KMS-11 (cell line): ENCODE measurements at regions not wholly inside any gene's neighbourhood (a gene's known extent, or its start where the extent isn't known, plus 50 kb on each side); places are given as distances from the start of the nearest gene placed in this dataset.

Experiments used
- H2AFZ ChIP-seq: fragments of 200-600 bp; sonication (generic); 2 replicates; pipeline ENCODE4 v1.6.1; 2016; ENCODE audit warnings: antibody characterized with exemption, mixed run types, low read depth
- H3K27ac ChIP-seq: fragments of 200-600 bp; sonication (generic); 2 replicates; pipeline ENCODE4 v1.6.1; 2016; ENCODE audit warnings: mild to moderate bottlenecking, mixed run types
- H3K27me3 ChIP-seq: fragments of 200-600 bp; sonication (generic); 2 replicates; pipeline ENCODE4 v1.6.1; 2017; ENCODE audit warnings: mild to moderate bottlenecking, low read depth, mixed run types, moderate library complexity; ENCODE audit not compliant: insufficient read depth
- H3K36me3 ChIP-seq: fragments of 200-600 bp; sonication (generic); 2 replicates; pipeline ENCODE4 v1.6.1; 2017; ENCODE audit warnings: mild to moderate bottlenecking, mixed run types; ENCODE audit not compliant: insufficient read depth
- H3K4me1 ChIP-seq: fragments of 200-600 bp; sonication (generic); 2 replicates; pipeline ENCODE4 v1.6.1; 2016; ENCODE audit warnings: mild to moderate bottlenecking, low read depth, mixed run types; ENCODE audit not compliant: poor library complexity, severe bottlenecking
- H3K4me2 ChIP-seq: fragments of 200-600 bp; sonication (generic); 2 replicates; pipeline ENCODE4 v1.7.0; 2016; ENCODE audit warnings: mild to moderate bottlenecking, mixed run types
- H3K4me3 ChIP-seq: fragments of 200-600 bp; sonication (generic); IDR thresholded peaks from 2 replicates; pipeline ENCODE4 v1.6.1; 2017; ENCODE audit warnings: low read depth, low read length, mixed read lengths; ENCODE audit not compliant: insufficient read depth
- H3K79me2 ChIP-seq: fragments of 200-600 bp; sonication (generic); 2 replicates; pipeline ENCODE4 v1.6.1; 2016; ENCODE audit warnings: low read depth, mixed run types; ENCODE audit not compliant: insufficient read depth
- H3K9ac ChIP-seq: fragments of 200-600 bp; sonication (generic); 2 replicates; pipeline ENCODE4 v1.6.1; 2016; ENCODE audit warnings: mild to moderate bottlenecking, mixed run types
- H4K20me1 ChIP-seq: fragments of 200-600 bp; sonication (generic); 2 replicates; pipeline ENCODE4 v1.6.1; 2016; ENCODE audit warnings: mild to moderate bottlenecking, mixed run types; ENCODE audit not compliant: insufficient read depth
- TF ChIP-seq, protein P1 (sequence below): fragments of 200-600 bp; sonication (generic); conservative IDR thresholded peaks from 2 replicates; pipeline ENCODE4 v1.6.1; 2017; ENCODE audit warnings: low read depth, mild to moderate bottlenecking, antibody characterized with exemption, low read length, moderate library complexity, mixed read lengths

DNA sequence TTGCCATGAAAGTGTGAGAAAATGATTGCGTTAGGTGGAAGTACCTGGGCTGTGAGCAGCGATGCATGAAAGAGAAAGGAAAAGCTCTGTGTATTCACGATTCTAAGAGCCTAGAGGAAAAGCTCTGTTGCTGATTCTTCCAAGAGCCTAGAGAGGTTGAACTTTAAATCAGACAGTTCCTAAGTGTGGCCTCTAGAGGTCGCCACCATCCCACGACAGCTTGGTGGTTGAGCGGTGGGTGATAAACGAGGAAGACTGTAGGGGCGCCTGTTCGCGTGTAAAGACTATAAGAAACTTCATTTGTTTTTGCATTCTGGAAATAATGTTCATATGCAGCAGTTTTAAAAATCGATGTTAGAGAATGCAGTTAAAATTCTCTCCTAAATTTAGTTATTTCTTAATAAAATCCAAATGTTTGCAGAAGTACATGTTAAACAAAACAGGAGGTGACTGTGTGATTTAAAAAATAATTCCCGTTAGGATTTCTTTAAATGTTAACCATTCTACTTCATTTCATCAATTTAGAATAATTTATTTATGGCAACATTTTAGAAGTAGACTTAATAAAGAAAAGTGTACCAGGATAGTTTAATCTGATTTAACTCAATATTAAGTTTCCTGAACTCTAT is 107.7 kb downstream of the TENT4A start:
- no peak overlapping the region for H3K27ac ChIP-seq
- TF ChIP-seq, protein P1, sequence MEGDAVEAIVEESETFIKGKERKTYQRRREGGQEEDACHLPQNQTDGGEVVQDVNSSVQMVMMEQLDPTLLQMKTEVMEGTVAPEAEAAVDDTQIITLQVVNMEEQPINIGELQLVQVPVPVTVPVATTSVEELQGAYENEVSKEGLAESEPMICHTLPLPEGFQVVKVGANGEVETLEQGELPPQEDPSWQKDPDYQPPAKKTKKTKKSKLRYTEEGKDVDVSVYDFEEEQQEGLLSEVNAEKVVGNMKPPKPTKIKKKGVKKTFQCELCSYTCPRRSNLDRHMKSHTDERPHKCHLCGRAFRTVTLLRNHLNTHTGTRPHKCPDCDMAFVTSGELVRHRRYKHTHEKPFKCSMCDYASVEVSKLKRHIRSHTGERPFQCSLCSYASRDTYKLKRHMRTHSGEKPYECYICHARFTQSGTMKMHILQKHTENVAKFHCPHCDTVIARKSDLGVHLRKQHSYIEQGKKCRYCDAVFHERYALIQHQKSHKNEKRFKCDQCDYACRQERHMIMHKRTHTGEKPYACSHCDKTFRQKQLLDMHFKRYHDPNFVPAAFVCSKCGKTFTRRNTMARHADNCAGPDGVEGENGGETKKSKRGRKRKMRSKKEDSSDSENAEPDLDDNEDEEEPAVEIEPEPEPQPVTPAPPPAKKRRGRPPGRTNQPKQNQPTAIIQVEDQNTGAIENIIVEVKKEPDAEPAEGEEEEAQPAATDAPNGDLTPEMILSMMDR: peak; percentile 98
- no peak overlapping the region for H3K9ac ChIP-seq
- no peak overlapping the region for H2AFZ ChIP-seq
- H4K20me1 ChIP-seq: no peaks in the 10 kb centered on the region
- no peaks in the 10 kb centered on the region for H3K27me3 ChIP-seq
- no peaks in the 10 kb centered on the region for H3K79me2 ChIP-seq
- H3K36me3 ChIP-seq: no peaks in the 10 kb centered on the region
- H3K4me2 ChIP-seq: no peak overlapping the region
- H3K4me1 ChIP-seq: no peaks in the 10 kb centered on the region
- no peak overlapping the region for H3K4me3 ChIP-seq

DNA sequence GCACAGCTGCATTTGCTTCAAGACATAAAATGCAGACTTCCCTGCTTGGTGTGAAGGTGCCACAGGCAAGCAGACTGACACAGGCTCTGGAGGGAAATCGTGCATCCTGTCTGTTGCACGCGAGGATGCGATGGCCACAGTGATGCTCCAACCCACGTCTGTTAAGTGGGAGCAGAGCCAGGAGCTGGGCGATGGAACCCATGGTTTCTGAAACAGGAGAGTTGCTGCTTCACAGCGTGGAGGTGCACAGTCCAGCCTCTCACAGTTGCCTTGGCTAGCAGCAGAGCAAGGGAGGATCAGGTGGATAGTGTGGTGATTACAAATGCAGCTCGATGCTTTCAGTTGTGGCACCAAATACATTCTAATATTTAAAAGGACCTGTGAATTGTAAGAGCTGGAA is 108.8 kb downstream of the TENT4A start:
- TF ChIP-seq, protein P1: no peak
- Histone ChIP-seq H3K79me2 (no peaks in the 10 kb centered on the region), H3K4me1 (peaks cover under 1% of the 10 kb centered on the region), H2AFZ (no peak overlapping the region), H3K36me3 (no peaks in the 10 kb centered on the region), H4K20me1 (no peaks in the 10 kb centered on the region), H3K4me2 (no peak overlapping the region), H3K9ac (no peak overlapping the region), H3K27ac (no peak overlapping the region), H3K27me3 (no peaks in the 10 kb centered on the region), H3K4me3 (no peak overlapping the region)

DNA sequence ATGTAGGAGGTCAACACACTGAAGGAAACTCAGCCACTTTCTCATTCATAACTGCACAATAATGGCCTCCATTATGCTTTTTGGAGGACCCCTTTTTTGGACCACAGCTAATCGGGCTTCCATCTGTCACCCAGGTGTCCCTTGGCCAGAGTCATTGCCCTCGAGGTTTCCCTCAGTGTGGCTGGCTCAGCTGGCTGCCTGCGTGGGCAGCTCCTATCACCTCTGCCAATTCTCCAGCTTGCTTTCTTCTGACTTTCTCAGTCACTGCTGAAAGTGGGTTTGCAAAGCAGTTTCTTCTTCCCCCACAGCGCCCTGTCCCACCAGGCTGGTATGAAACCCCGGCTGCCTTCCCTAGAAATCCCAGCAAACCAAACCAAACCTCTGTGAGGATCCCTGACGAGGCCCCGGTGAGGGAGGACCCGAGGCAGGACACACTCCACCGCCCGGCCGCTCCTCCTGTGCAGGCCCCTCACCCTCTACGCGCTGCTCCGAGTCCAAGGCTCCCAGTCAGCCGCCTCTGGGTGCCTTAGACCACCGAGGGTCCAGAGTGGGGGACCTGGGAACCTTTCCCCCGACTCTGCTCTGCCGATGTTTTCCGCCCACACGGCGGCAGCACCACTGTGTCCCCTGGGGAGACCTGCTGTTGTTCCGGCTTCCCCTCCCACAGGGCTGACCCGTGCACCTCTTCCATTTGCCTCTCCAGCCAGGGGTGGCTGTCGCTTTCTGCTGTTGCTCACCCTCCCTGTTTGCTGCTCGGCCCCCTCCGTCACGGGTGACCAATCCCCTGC is 109.5 kb downstream of the TENT4A start:
- TF ChIP-seq, protein P1: no peak
- H3K4me2 ChIP-seq: no peak overlapping the region
- H3K27ac ChIP-seq: no peak overlapping the region
- H3K4me1 ChIP-seq: peaks cover 8% of the 10 kb centered on the region
- no peak overlapping the region for H3K9ac ChIP-seq
- H3K79me2 ChIP-seq: no peaks in the 10 kb centered on the region
- no peaks in the 10 kb centered on the region for H3K27me3 ChIP-seq
- no peak overlapping the region for H3K4me3 ChIP-seq
- no peaks in the 10 kb centered on the region for H4K20me1 ChIP-seq
- H3K36me3 ChIP-seq: no peaks in the 10 kb centered on the region
- no peak overlapping the region for H2AFZ ChIP-seq

DNA sequence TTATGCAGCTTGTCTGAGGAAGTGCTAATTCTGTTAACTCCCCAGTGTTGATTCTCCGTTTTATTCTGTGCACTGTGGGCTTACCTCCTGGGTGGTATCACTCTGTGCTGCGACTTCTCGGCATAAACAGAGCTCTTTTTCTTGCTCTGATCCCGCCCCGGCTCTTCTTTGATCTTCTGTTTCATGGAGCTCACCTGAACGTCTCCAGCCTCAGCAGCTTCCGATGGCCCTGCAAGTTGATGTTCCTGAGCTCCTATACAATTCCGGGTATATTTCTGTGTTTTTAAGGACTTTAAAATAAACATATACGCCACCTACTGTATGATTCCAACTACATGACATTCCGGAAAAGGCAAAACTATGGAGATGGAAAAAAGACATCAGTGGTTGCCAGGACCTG is 110.8 kb downstream of the TENT4A start:
- no peak overlapping the region for H2AFZ ChIP-seq
- no peaks in the 10 kb centered on the region for H3K36me3 ChIP-seq
- H3K4me2 ChIP-seq: no peak overlapping the region
- H4K20me1 ChIP-seq: no peaks in the 10 kb centered on the region
- no peak overlapping the region for H3K9ac ChIP-seq
- no peak overlapping the region for H3K27ac ChIP-seq
- H3K79me2 ChIP-seq: no peaks in the 10 kb centered on the region
- H3K4me3 ChIP-seq: no peak overlapping the region
- TF ChIP-seq, protein P1: no peak
- no peaks in the 10 kb centered on the region for H3K27me3 ChIP-seq
- peaks cover 19% of the 10 kb centered on the region for H3K4me1 ChIP-seq
